Activated CD4-positive, alpha-beta T cell treated with anti-CD3 and anti-CD28 coated beads, Interleukin-2, amount 10 ng/mL, durations not matched to agents 24 days and 14 days (primary cell): ENCODE measurements at regions not wholly inside any gene's neighbourhood (a gene's known extent, or its start where the extent isn't known, plus 50 kb on each side); places are given as distances from the start of the nearest gene placed in this dataset.
A peak's percentile ranks its signal among the peaks of the same experiment; 100 is the strongest.
"Not testable (repeated sequence)": the region's sequence is repeated elsewhere in the genome, so short reads cannot be mapped to it uniquely, and the experiment has no call there.

Experiments
- DNase-seq: peaks from one replicate; pipeline ENCODE4 v3.0.0; 2022
- H3K27ac Mint-ChIP-seq: one replicate; pipeline ENCODE4 v1.8.0; 2022; ENCODE audit warnings: mild to moderate bottlenecking, mixed read lengths
- H3K27me3 Mint-ChIP-seq: one replicate; pipeline ENCODE4 v1.8.0; 2022; ENCODE audit warnings: mixed read lengths
- H3K36me3 Mint-ChIP-seq: one replicate; pipeline ENCODE4 v1.8.0; 2022; ENCODE audit warnings: low read depth, mild to moderate bottlenecking, mixed read lengths
- H3K4me1 Mint-ChIP-seq: one replicate; pipeline ENCODE4 v1.8.0; 2021; ENCODE audit warnings: mixed read lengths
- H3K4me3 Mint-ChIP-seq: one replicate; pipeline ENCODE4 v1.8.0; 2022; ENCODE audit warnings: mild to moderate bottlenecking, moderate library complexity, mixed read lengths
- H3K9me3 Mint-ChIP-seq: one replicate; pipeline ENCODE4 v1.8.0; 2021; ENCODE audit warnings: mixed read lengths
- intact Hi-C: fragments of 100-400 bp; cut with micrococcal nuclease; formaldehyde crosslinking; loops from one replicate; pipeline ENCODE4 v1.15.1; 2023

DNA sequence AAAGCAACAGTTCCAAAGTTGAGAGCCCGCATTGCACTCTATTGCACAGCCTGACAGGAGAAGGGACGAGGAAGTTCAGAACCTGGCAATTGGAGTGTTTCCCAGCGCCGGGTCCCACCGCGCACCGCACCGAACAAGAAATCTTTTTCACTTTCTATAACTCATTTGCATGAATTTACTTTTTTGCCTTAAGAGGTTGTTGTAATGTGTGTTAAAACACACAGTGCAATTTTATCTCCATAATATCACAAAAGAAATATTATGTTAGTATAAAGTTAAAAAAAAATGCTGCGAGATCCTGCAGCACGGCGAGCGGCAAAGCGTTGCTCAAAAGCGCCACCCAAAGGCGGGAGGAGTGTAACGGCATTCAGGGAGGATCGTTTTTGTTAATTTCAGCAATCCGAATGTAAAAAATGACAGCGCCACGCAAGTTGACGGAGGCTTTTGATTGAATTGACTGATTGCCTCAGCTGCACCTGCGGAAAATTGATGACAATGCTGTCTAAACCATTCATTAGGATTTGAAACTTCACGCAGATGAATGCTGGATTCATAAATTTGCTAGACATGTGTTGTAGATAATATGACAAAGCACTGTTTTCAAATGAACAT lies 303.6 kb upstream of the ZNF507 start:
- H3K4me1 Mint-ChIP-seq = no peaks in the 10 kb centered on the region
- H3K9me3 Mint-ChIP-seq = no peaks in the 10 kb centered on the region
- intact Hi-C loops = no loop called here
- DNase-seq = peak; percentile 72
- peaks cover 10% of the 10 kb centered on the region for H3K27me3 Mint-ChIP-seq
- no peak overlapping the region for H3K4me3 Mint-ChIP-seq
- H3K27ac Mint-ChIP-seq = no peak overlapping the region
- no peaks in the 10 kb centered on the region for H3K36me3 Mint-ChIP-seq

- H3K27ac Mint-ChIP-seq = no peak overlapping the region
Measured at GRCh38 chr19:32047788-32048187, 297.6 kb upstream of the ZNF507 start.

GRCh38 chr19:32053376-32053775 lies 292.0 kb upstream of the ZNF507 start:
- Mint-ChIP-seq H3K36me3 (no peaks in the 10 kb centered on the region), H3K27me3 (no peaks in the 10 kb centered on the region), H3K4me3 (no peak overlapping the region), H3K27ac (no peak overlapping the region), H3K4me1 (no peaks in the 10 kb centered on the region), H3K9me3 (no peaks in the 10 kb centered on the region)
- DNase-seq = no peak
- intact Hi-C loops = no loop called here

More at GRCh38 chr19:32047788-32048187, 297.6 kb upstream of the ZNF507 start:
- no peak for DNase-seq
- Mint-ChIP-seq H3K27me3 (no peaks in the 10 kb centered on the region), H3K4me3 (no peak overlapping the region), H3K9me3 (no peaks in the 10 kb centered on the region), H3K36me3 (no peaks in the 10 kb centered on the region), H3K4me1 (no peaks in the 10 kb centered on the region)
- intact Hi-C loops = no loop called here

GRCh38 chr19:32053861-32054260 lies 291.5 kb upstream of the ZNF507 start:
- Mint-ChIP-seq H3K4me1 (no peaks in the 10 kb centered on the region), H3K36me3 (no peaks in the 10 kb centered on the region), H3K27ac (no peak overlapping the region), H3K4me3 (no peak overlapping the region), H3K9me3 (no peaks in the 10 kb centered on the region), H3K27me3 (no peaks in the 10 kb centered on the region)
- intact Hi-C loops = no loop called here
- no peak for DNase-seq

DNA sequence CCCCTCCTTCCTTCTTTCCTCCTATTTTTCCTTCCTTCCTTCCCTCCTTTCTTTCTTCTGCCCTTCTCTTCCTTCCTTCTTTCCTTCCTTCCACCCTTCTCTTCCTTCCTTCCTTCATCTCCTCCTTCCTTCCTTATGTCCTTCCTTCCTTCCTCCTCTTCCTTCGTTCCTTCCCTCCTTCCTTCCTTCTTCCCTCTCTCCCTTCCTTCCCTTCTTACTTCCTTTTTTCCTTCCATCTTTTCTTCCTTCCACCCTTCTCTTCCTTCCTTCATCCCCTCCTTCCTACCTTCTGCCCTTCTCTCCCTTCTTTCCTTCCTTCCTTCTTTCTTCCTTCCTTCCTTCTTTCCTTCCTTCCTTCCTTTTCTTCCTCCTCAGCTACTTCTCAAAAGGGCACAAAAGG lies 287.3 kb upstream of the ZNF507 start:
- intact Hi-C loops = no loop called here
- no peak overlapping the region for H3K27ac Mint-ChIP-seq

DNA sequence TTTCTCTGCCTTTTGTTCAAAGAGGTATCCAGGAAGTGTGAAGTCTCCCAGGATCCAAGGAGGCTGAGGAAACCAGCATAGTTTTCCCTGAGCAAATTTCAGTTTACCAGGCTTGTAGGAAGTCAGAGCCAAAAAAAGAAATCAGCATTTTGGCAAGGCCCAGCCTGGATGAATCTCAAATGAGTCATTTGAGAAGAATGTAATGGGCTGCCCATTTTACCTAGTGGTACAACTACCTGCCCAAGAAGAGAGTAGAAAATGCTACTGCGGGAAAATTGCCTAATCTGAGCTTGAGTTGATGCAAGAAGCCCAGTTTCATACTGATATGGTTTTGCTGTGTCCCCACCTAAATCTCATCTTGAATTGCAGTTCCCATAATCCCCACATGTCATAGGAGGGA lies 284.1 kb upstream of the ZNF507 start:
- DNase-seq = no peak
- Mint-ChIP-seq H3K4me1 (no peaks in the 10 kb centered on the region), H3K36me3 (no peaks in the 10 kb centered on the region), H3K27me3 (no peaks in the 10 kb centered on the region), H3K27ac (no peak overlapping the region), H3K9me3 (no peaks in the 10 kb centered on the region), H3K4me3 (no peak overlapping the region)
- intact Hi-C loops = no loop called here

More for the DNA sequence above, 287.3 kb upstream of the ZNF507 start:
- DNase-seq = no peak
- Mint-ChIP-seq H3K4me3 (no peak overlapping the region), H3K4me1 (no peaks in the 10 kb centered on the region), H3K36me3 (no peaks in the 10 kb centered on the region), H3K9me3 (no peaks in the 10 kb centered on the region), H3K27me3 (no peaks in the 10 kb centered on the region)

- no peaks in the 10 kb centered on the region for H3K9me3 Mint-ChIP-seq
- H3K36me3 Mint-ChIP-seq = no peaks in the 10 kb centered on the region
- intact Hi-C loops = no loop called here
- no peaks in the 10 kb centered on the region for H3K27me3 Mint-ChIP-seq
- DNase-seq = no peak
- no peak overlapping the region for H3K27ac Mint-ChIP-seq
- H3K4me3 Mint-ChIP-seq = no peak overlapping the region
- no peaks in the 10 kb centered on the region for H3K4me1 Mint-ChIP-seq
Measured at GRCh38 chr19:32063601-32064000, 281.8 kb upstream of the ZNF507 start.

DNA sequence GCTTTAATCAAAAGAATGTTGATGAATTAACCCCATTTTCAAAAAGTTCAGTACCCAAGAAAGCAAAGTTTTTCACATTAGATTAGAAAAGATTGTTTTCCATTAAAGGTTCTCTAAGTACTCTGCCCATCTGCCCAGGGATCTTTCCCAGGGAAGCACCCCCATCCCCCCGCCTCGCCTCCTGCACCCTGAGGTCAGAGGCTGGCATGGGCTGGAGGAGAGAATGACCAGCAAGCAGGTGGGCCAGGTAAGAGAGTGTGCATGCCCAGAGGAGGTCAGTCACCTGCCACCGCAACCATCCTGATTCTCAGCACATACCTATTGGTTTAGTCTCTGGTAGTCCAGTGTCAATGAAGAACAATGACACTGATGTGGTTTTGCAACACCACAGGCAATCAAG lies 279.4 kb upstream of the ZNF507 start:
- no peaks in the 10 kb centered on the region for H3K36me3 Mint-ChIP-seq
- H3K4me3 Mint-ChIP-seq = no peak overlapping the region
- intact Hi-C loops = no loop called here
- H3K9me3 Mint-ChIP-seq = no peaks in the 10 kb centered on the region
- no peak for DNase-seq
- no peak overlapping the region for H3K27ac Mint-ChIP-seq
- no peaks in the 10 kb centered on the region for H3K27me3 Mint-ChIP-seq
- no peaks in the 10 kb centered on the region for H3K4me1 Mint-ChIP-seq

DNA sequence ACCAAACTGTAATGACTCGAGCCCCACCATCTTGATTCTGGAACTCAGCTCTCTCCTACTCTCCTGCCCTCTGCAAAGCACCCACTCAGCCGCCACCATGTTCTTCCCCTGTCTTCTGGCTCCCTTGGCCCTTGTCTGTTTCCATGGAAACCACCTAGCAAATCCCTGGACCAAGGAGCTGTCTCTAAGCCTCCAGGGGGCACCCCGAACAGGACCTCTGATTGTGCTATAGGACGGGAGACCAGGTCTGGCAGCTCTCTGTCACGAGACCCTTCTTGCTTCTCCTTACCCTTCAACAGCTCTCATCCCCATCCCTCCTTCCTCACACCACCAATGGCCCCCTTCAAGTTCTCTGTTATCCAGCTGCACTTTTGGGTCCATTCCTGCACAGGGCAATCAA lies 277.7 kb upstream of the ZNF507 start:
- no peaks in the 10 kb centered on the region for H3K27me3 Mint-ChIP-seq
- H3K4me1 Mint-ChIP-seq = no peaks in the 10 kb centered on the region
- H3K9me3 Mint-ChIP-seq = no peaks in the 10 kb centered on the region
- no peak for DNase-seq
- intact Hi-C loops = no loop called here
- H3K27ac Mint-ChIP-seq = no peak overlapping the region
- no peak overlapping the region for H3K4me3 Mint-ChIP-seq
- H3K36me3 Mint-ChIP-seq = no peaks in the 10 kb centered on the region

DNA sequence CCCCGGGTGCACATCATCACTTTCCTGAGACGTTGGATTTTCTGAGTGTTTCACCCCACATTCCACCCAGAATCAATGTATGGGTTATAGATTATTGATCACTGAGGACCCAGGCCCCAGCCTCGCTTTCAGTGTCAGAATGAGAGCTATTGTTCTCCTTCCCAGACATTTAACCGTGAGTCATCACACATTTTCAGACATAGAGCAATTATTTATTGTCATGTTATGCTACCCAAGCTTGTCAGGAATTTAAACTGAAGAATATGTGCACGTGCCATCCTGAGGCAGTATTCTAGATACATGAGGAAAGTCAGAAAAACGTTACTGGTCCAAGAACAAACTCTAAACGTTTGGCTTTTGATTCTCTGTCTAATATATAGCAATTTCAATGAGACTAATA lies 276.6 kb upstream of the ZNF507 start:
- Mint-ChIP-seq H3K27ac (no peak overlapping the region), H3K36me3 (no peaks in the 10 kb centered on the region), H3K9me3 (no peaks in the 10 kb centered on the region), H3K4me3 (no peak overlapping the region), H3K27me3 (no peaks in the 10 kb centered on the region), H3K4me1 (no peaks in the 10 kb centered on the region)
- intact Hi-C loops = no loop called here
- no peak for DNase-seq

DNA sequence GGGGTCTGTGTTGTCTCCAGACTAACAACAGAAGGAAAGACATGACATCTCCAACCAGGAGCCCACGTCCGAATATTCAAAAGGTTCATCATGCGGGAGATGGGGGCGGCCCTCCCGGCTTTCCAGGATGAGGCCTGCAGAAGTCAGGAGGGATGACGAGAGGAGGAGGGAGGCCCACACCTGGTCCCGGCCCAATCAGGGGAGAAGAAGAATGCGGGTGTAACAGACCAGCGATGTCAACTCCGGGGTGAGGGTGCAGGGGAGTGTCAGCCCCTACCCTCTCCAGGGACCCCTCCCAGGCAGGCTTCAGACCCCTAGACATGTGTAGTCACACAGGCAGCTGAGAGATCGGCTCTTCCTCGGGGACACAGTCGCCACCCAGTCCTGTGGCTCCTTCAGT lies 275.3 kb upstream of the ZNF507 start:
- Mint-ChIP-seq H3K27ac (no peak overlapping the region), H3K4me1 (no peaks in the 10 kb centered on the region), H3K27me3 (no peaks in the 10 kb centered on the region), H3K36me3 (no peaks in the 10 kb centered on the region), H3K9me3 (no peaks in the 10 kb centered on the region), H3K4me3 (no peak overlapping the region)
- intact Hi-C loops = no loop called here
- DNase-seq = no peak

DNA sequence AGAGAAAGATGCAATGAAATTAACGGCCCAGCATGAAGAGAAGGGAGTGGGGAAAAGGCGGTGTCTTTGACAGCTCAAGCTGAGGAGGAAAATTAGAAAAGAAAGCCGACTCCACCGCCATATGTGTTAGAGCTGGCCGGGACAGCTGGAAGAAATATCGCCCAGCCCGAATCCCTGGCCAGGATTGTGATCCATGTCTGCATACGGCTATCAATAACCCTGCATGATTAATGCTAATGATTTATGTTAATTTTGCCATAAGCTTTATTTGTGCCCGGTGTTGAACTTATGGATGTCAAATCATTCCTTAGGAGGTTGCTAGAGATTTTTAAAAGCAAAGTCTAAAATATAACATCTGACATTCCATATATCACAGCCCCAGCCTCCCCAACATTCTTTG lies 263.4 kb upstream of the ZNF507 start:
- H3K27me3 Mint-ChIP-seq = no peaks in the 10 kb centered on the region
- H3K4me3 Mint-ChIP-seq = no peak overlapping the region
- H3K4me1 Mint-ChIP-seq = no peaks in the 10 kb centered on the region
- no peak overlapping the region for H3K27ac Mint-ChIP-seq
- no peaks in the 10 kb centered on the region for H3K36me3 Mint-ChIP-seq
- no peak for DNase-seq
- intact Hi-C loops = no loop called here
- peaks cover 13% of the 10 kb centered on the region for H3K9me3 Mint-ChIP-seq

DNA sequence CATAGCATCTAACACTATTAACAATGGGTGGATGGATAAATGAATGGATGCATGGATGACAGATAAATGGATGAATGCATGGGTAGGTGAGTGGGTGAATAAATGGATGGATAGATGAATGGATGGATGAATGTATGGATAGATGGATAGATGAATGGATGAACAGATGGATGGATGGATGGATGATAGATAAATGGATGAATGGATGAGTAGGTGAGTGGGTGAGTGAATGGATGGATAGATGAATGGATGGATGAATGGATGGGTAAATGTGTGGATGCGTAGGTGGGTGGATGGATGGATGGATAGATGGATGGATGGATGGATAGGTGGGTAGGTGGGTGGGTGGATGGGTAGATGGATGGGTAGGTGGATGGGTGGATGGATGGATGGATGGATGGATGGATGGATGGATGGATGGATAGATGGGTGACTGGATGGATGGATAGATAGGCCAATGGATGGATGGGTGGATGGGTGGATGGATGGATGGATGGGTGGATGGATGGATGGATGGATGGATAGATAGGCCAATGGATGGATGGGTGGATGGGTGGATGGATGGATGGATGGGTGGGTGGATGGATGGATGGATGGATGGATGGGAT lies 260.6 kb upstream of the ZNF507 start:
- H3K9me3 Mint-ChIP-seq = peaks cover 16% of the 10 kb centered on the region
- DNase-seq, H3K27ac Mint-ChIP-seq, H3K27me3 Mint-ChIP-seq, H3K4me3 Mint-ChIP-seq, H3K36me3 Mint-ChIP-seq, intact Hi-C loops, H3K4me1 Mint-ChIP-seq: not testable (repeated sequence)

- Mint-ChIP-seq H3K36me3 (no peaks in the 10 kb centered on the region), H3K9me3 (peaks cover 6% of the 10 kb centered on the region), H3K4me3 (no peak overlapping the region), H3K27me3 (no peaks in the 10 kb centered on the region), H3K4me1 (no peaks in the 10 kb centered on the region), H3K27ac (no peak overlapping the region)
- DNase-seq = no peak
- intact Hi-C loops = no loop called here
Measured at GRCh38 chr19:32091241-32091640, 254.2 kb upstream of the ZNF507 start.

GRCh38 chr19:32097011-32097410 lies 248.4 kb upstream of the ZNF507 start:
- no peaks in the 10 kb centered on the region for H3K27me3 Mint-ChIP-seq
- H3K4me3 Mint-ChIP-seq = no peak overlapping the region
- no peak for DNase-seq
- H3K36me3 Mint-ChIP-seq = no peaks in the 10 kb centered on the region
- H3K27ac Mint-ChIP-seq = no peak overlapping the region
- peaks cover 6% of the 10 kb centered on the region for H3K9me3 Mint-ChIP-seq
- intact Hi-C loops = no loop called here
- H3K4me1 Mint-ChIP-seq = no peaks in the 10 kb centered on the region
